Left lobe of liver (tissue), 2 donors: ENCODE measurements at regions not wholly inside any gene's neighbourhood (a gene's known extent, or its start where the extent isn't known, plus 50 kb on each side); places are given as distances from the start of the nearest gene placed in this dataset.
A peak's percentile ranks its signal among the peaks of the same experiment; 100 is the strongest.

ENCODE experiments used
- ATAC-seq: fragments of 200-7000 bp; cut with Tn5 transposase; one replicate; pipeline ENCODE4 v1.9.1; 2020; ENCODE audit warnings: mild to moderate bottlenecking, moderate library complexity
- DNase-seq: peaks from one replicate; pipeline ENCODE4 v3.0.0-alpha.2; 2020; ENCODE audit warnings: low spot score
- donor health status: DM: no; HTN: no; CAD: no; lungs with moderate emphysema.
- donor health status: DM: no; HTN: yes; CAD: no.

- DNase-seq (no peak), ATAC-seq (no peak)
Observed at GRCh38 chr4:56286763-56287162, 100.5 kb downstream of the AASDH start.

DNA sequence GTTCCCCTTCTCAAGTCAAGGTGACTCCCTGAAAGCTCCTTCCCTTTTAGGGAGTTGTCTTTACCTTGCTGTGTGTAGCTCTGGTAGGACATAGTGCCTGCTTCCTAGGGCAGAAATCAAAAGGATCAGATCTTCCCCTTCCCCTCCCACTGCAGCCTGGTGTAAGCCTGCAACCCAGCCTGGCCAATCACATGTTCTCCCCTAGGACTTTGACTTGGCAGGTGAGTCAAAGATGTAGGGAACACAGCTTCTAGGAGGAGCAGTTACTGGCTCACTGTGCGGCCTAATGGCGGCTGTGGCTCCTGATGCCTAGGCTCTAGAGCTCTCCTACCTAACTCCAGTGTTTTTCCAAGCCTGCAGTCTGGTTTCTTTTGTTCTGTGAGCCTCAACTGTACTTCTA lies 103.9 kb downstream of the AASDH start:
- DNase-seq (no peak), ATAC-seq (no peak)

- DNase-seq (no peak), ATAC-seq (no peak)
Observed at GRCh38 chr4:56282004-56282403, 105.3 kb downstream of the AASDH start.

DNA sequence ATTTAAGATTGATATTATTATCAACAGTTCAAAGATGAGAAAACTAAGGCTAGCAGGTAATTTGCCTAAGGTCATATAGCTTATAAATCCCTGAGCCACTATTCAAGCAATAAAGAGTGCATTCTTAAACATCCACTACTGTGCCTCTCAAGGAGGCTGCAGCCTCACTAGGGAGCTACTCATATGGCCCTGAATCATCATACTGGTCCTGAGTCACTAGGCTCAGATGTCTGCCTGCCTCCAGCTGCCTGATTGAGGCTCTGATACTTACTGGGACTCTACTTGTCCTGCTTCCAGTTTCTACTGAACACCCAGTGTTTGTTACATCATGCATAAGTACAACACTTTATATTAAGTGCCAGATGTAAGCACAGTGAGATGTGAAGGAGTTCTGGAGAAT lies 110.7 kb downstream of the AASDH start:
- DNase-seq, result no peak
- ATAC-seq, result no peak

DNA sequence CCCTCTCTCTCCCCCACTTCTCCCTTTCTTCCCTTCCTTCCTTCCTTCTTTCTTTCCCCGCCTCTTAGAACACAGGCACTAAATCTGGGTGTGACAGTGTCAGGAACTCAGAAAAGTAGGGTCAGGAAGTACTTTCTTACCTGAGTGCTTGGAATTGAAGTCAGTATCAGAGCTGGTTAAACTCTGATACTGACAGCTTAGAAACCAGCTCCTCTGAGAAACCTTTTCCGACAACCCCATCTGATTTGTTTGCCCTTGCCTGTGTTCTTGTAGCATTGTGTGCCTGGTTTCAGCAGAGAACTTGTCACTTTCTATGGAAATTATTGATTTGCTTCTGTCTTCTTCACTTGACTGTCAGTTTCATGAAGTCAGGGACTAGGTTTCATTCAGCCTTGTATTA lies 113.9 kb downstream of the AASDH start:
- no peak for ATAC-seq
- DNase-seq, result no peak

- DNase-seq (no peak), ATAC-seq (no peak)
Observed at GRCh38 chr4:56272927-56273326, 114.4 kb downstream of the AASDH start.

- ATAC-seq (peak; percentile 82), DNase-seq (peak; percentile 48)
Observed at GRCh38 chr4:56272003-56272402, 115.3 kb downstream of the AASDH start.

GRCh38 chr4:56271131-56271530 lies 116.2 kb downstream of the AASDH start:
- DNase-seq (no peak), ATAC-seq (no peak)

- no peak for DNase-seq
Observed at GRCh38 chr4:56267558-56267957, 119.7 kb downstream of the AASDH start.

GRCh38 chr4:56264873-56265272 lies 122.4 kb downstream of the AASDH start:
- DNase-seq (no peak), ATAC-seq (no peak)

More at GRCh38 chr4:56267558-56267957, 119.7 kb downstream of the AASDH start:
- ATAC-seq, result no peak

DNA sequence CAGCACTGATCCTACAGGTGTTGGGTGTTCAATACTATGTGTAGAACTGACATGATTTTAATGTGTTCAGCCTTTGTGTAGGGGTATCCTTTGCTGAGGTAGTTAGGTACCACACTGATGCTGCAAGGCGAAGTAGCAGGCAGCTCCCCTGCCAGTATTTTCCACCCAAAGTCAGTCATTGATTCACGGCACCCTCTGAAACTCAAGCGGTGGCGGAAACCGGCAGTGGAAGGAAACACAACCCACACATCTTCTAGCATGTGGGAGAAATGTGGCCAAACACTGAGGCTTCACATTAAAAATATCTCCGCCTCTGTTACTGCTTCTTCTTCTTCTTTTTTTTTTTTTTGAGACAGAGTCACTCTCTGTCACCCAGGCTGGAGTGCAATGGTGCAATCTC lies 126.3 kb downstream of the AASDH start:
- DNase-seq, result no peak
- no peak for ATAC-seq

DNA sequence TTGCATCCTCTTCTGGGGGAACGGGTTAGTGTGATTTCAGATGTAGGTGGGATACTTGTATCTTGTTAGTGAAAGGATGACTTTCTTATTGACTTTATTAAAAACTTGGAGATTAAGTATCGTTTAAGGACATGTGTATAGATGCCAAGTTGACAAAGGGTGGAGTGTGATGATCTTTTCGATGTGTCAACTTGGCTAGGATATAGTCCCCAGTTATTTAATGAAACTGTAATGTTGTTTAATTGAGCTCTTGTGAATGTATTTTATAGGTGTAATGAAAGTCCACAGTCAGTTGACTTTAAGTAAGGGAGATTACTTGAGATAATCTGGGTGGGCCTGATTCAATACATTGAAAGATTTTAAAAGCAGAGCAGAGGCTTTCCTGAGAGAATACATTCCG lies 127.0 kb downstream of the AASDH start:
- DNase-seq (no peak), ATAC-seq (no peak)

DNA sequence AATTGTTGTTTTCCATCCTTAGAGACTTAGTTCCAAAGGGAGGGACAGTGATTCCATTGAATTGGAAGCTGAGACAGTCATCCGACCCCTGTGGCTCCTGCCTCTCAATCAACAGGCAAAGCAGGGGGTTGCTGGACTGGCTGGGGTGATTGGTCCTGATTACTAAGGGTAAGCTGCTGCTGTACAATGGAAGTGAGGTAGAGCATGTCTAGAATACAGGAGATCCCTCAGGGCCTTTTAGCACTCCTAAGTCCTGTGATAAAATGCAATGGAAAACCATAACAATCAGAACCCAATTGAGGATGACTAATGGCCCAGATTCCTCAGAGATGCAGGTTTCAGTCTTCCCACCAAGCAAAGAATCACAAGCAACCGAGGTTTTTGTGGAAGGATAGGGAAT lies 127.6 kb downstream of the AASDH start:
- ATAC-seq (no peak), DNase-seq (no peak)

DNA sequence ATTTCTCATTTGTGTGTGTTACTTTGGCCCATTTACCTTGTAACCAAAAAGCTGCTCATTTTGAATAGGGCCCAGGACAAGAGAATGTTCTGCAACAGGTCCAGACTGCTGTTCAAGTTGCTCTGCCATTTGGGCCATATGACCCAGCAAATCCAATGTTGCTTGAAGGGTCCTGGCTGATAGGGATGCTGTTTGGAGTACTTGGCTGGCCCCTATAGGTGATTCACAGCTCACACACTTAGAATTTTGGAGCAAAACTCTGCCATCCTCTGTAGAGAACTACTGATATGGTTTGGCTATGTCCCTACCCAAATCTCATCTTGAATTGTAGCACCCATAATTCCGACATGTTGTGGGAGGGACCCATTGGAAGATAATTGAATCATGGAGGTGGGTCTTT lies 131.5 kb downstream of the AASDH start:
- no peak for ATAC-seq
- no peak for DNase-seq

DNA sequence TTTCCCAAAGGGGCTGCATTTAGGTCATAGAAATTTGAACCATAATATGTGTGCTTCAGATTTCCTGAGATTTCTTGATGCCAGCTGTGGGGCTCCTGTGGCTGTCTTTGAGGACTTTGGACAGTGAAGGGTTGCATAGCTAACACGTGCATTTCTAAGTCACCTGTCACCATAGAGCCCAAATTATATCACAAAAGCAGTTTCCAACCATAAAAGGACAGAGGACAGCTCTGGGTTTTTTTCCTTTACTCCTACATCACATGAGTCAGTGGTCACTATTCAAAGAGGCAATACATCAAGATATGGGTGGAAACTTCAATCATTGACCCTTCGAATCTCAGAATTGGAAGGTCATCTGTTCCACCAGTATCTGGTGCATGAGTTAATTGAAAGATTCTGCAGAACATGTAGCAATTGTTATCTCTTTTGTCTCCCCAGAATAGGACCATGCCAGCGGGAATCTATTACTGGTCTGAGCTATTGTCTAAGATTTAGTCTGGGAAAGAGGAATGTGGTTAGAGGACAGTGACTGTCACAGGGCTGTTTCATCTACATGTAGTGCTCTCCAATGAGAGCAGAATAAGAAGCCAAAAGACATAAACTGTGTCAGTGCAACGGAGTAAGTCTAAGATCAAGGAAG lies 133.5 kb downstream of the AASDH start:
- DNase-seq (no peak), ATAC-seq (no peak)

GRCh38 chr4:56252561-56253152 lies 134.6 kb downstream of the AASDH start:
- no peak for DNase-seq
- no peak for ATAC-seq

GRCh38 chr4:56251556-56251955 lies 135.7 kb downstream of the AASDH start:
- no peak for ATAC-seq
- no peak for DNase-seq

DNA sequence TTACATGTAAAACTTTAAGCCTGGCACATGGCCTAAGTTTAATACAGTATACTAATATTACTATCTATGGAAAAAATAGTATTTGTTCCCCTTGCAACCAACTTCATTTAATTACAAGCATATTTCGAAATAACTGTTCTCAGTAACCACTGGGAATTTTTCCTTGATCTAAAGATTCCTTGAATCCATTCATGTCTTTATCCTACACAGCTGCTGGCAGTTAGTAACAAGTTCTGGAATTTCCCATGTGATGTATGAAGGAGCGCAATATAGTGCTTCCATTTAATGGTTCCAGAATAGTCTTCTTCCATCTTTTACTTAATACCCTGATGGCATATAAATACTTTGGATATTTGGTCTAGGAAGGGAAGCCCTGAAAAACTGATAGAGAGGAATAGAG lies 136.5 kb downstream of the AASDH start:
- no peak for DNase-seq
- ATAC-seq, result no peak

DNA sequence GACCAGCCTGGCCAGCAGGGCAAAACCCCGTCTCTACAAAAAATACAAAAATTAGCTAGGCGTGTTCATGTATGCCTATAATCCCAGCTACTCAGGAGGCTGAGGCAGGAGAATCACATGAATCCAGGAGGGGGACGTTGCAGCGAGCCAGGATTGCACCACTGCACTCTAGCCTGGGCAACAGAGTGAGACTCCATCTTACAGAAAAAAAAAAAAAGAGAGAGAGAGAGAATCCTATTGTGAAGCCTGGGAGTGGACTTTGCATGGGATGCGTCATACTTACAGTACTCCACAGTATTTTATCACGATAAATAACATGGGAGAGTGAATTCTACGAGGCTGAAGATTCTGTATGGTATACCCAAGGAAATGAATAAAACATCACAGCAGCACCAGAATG lies 139.6 kb downstream of the AASDH start:
- ATAC-seq, result no peak
- DNase-seq, result no peak

DNA sequence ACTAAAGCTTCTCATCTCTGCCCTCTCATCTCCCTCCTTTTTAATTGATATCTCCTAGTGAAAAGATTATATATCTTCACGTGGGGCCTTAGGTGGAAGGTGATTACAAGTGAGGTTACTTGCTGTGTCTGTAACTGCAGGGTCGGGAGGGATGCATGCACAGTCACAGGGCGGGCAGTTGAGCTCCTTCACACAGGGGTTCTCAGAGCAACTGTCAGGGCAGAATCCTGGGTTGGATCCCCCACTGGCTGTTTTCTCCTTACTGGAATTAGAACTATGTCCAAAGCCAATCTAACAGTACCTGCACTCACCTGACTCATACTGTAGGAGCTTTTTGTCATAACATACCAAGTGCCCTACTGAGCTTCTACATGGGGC lies 141.1 kb downstream of the AASDH start:
- no peak for ATAC-seq
- no peak for DNase-seq

DNA sequence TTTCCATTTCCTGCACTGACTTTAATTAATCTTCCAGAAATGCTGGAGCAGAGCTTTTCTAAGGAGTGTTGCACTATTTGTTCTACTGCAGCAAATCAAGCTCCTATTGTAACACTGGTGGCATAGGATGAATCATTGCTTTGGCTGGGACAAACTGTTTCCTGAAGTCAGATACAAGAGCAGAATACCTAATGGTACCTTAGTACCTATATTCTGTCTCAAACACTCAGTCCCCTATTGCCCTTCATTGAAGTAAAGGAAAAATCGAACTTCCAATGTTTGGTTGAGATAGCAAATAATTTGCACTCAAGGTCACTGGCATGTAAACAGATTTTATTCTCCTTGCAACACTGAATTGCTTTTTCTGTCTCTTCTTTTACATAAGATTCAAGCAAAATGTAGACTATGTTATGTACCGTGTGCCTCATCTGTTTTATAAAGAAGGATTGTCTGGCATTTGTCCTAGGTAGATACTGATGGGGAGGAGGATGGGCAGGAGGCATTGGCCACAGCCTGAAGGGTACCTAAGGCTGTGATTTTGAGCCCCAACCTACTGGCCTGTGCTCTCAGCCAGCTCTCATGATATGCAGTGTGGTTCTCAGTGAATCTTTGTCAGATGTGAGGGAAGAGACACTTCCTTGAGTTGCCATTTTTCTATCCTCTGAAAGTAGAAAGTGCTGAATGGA lies 141.6 kb downstream of the AASDH start:
- DNase-seq, result no peak
- no peak for ATAC-seq

DNA sequence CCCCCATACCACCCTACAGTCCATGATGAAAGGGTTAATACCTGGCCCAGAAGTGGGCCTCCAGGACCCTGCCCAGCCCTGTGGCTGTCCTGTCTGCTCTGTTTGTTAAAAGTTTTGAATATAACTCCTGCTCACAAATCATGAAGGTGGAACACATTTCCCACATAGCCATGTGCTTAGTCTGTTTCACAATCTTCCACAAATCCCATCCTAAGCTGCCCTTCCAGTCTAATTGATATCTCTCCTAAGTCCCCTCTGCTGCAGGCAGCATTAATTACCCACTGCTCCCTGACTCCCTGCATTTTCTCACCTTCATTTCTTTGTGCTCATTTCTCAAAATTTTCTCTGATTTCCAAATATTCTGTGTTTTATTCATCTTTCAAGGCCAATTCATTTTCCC lies 142.6 kb downstream of the AASDH start:
- ATAC-seq (no peak), DNase-seq (no peak)

DNA sequence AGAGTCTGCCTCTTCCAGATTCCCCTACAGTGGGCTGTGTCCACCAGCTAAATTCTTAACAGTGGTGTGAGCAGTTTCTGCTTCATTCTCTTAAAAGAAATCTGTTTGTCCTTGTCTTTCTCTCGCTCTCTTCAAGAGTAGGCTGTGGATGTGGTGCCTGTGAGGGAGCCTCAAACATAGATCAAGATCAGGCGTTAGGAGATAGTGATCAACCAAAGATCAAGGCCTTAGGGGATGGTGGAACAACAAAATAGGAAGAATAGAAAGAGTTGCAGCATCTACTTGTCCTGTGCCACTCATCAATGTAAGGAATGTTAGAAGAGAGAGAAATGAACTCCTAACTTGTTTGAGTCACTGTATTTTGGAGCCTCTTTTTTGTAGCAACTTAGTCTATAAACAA lies 144.2 kb downstream of the AASDH start:
- DNase-seq (no peak), ATAC-seq (no peak)
